ENCODE measurements at regions not wholly inside any gene's neighbourhood (a gene's known extent, or its start where the extent isn't known, plus 50 kb on each side); places are given as distances from the start of the nearest gene placed in this dataset.

GRCh38 chr5:173454361-173454735 is 126.1 kb upstream of the STC2 start:
- DNase-seq = peak in 6 of 7 donors; percentile 35 to 56 (median 50)
- no peak for TF ChIP-seq CTCF (IDR thresholded peaks at IDR 0.05)
- no peak for TF ChIP-seq POLR2A (IDR thresholded peaks at IDR 0.05)
- no peaks in the 10 kb centered on the region for H3K27me3 ChIP-seq
- H3K4me3 ChIP-seq = no peak overlapping the region
- 26 to 55% (median 36%) methylated on average over 4 of the region's 4 CpGs for WGBS, 4 donors
- no peaks in the 10 kb centered on the region for H3K36me3 ChIP-seq (replicated peaks in 1 of 2)
- H3K9me3 ChIP-seq (replicated peaks in 1 of 3) = no peaks in the 10 kb centered on the region
- H3K27ac ChIP-seq = peak overlapping the region in 4 of 5 donors; percentile 49 to 92 (median 77)
- H3K4me1 ChIP-seq (replicated peaks in 1 of 2) = peaks cover 0 to 11% of the 10 kb centered on the region in 2 donors
- intact Hi-C loops (cut with DNase I) = loop anchor here in 1 of 2 donors (10.0 kb wide), 1 partner anchor 140 kb away; no protein-coding TSS in a partner anchor

- Histone ChIP-seq H3K27me3 (no peaks in the 10 kb centered on the region), H3K9me3 (replicated peaks in 1 of 3) (no peaks in the 10 kb centered on the region), H3K4me3 (no peak overlapping the region), H3K36me3 (replicated peaks in 1 of 2) (no peaks in the 10 kb centered on the region), H3K4me1 (replicated peaks in 1 of 2) (peaks cover 0 to 11% of the 10 kb centered on the region in 2 donors), H3K27ac (peak overlapping the region in 2 of 5 donors; percentile 72 to 92)
- 87 to 94% (median 90%) methylated on average over 4 of the region's 4 CpGs for WGBS, 4 donors
- intact Hi-C loops (cut with DNase I) = loop anchor here in 1 of 2 donors (10.0 kb wide), 1 partner anchor 142 kb away; no protein-coding TSS in a partner anchor
- TF ChIP-seq POLR2A (IDR thresholded peaks at IDR 0.05) (no peak), CTCF (IDR thresholded peaks at IDR 0.05) (no peak)
- no peak for DNase-seq
These were observed 125.0 kb upstream of the STC2 start for GRCh38 chr5:173453167-173453566.

- TF ChIP-seq POLR2A (IDR thresholded peaks at IDR 0.05) (no peak), CTCF (IDR thresholded peaks at IDR 0.05) (peak in 1 of 6 experiments; percentile 2)
- Histone ChIP-seq H3K27ac (peak overlapping the region in 3 of 5 donors; percentile 40 to 78 (median 42)), H3K9me3 (replicated peaks in 1 of 3) (no peaks in the 10 kb centered on the region), H3K4me1 (replicated peaks in 1 of 2) (peaks cover 0 to 11% of the 10 kb centered on the region in 2 donors), H3K27me3 (no peaks in the 10 kb centered on the region), H3K36me3 (replicated peaks in 1 of 2) (no peaks in the 10 kb centered on the region), H3K4me3 (no peak overlapping the region)
- peak; percentile 74 to 90 (median 85) for DNase-seq
- WGBS, 4 donors = 44 to 51% (median 48%) methylated on average over 9 of the region's 9 CpGs
- intact Hi-C loops (cut with DNase I) = loop anchor here in 1 of 2 donors (10.0 kb wide), 1 partner anchor 142 kb away; no protein-coding TSS in a partner anchor
These were observed 124.1 kb upstream of the STC2 start for GRCh38 chr5:173452119-173452905.

- Histone ChIP-seq H3K4me1 (replicated peaks in 1 of 2) (peaks cover 0 to 11% of the 10 kb centered on the region in 2 donors), H3K9me3 (replicated peaks in 1 of 3) (no peaks in the 10 kb centered on the region), H3K27me3 (no peaks in the 10 kb centered on the region), H3K36me3 (replicated peaks in 1 of 2) (no peaks in the 10 kb centered on the region), H3K4me3 (no peak overlapping the region), H3K27ac (peak overlapping the region in 1 of 5 donors; percentile 70)
- intact Hi-C loops (cut with DNase I) = loop anchor here in 1 of 2 donors (10.0 kb wide), 1 partner anchor 143 kb away; no protein-coding TSS in a partner anchor
- no peak for DNase-seq
- 47 to 76% (median 61%) methylated on average over 2 of the region's 2 CpGs for WGBS, 4 donors
- no peak for TF ChIP-seq POLR2A (IDR thresholded peaks at IDR 0.05)
- TF ChIP-seq CTCF (IDR thresholded peaks at IDR 0.05) = no peak
These were observed 123.4 kb upstream of the STC2 start for GRCh38 chr5:173451651-173452050.

Data from adrenal gland (tissue), 9 donors.